Karpas-422 (cell line): ENCODE measurements at regions not wholly inside any gene's neighbourhood (a gene's known extent, or its start where the extent isn't known, plus 50 kb on each side); places are given as distances from the start of the nearest gene placed in this dataset.

ENCODE experiments used
- DNase-seq: peaks from one replicate; pipeline ENCODE4 v3.0.0-alpha.2; 2015
- H2AFZ ChIP-seq: fragments of 200-600 bp; sonication (generic); 2 replicates; pipeline ENCODE4 v1.6.1; 2014; ENCODE audit warnings: antibody characterized with exemption, low read length, mixed read lengths
- H3K27ac ChIP-seq: fragments of 200-600 bp; sonication (generic); 2 replicates; pipeline ENCODE4 v1.5.1; 2014; ENCODE audit warnings: mild to moderate bottlenecking, low read length, moderate library complexity
- H3K27me3 ChIP-seq: fragments of 200-600 bp; sonication (generic); 2 replicates; pipeline ENCODE4 v1.6.1; 2014; ENCODE audit warnings: low read length, mixed read lengths
- H3K36me3 ChIP-seq: fragments of 200-600 bp; sonication (generic); 2 replicates; pipeline ENCODE4 v1.6.1; 2014; ENCODE audit warnings: low read length, mixed read lengths; ENCODE audit not compliant: insufficient read depth
- H3K4me1 ChIP-seq: fragments of 200-600 bp; sonication (generic); 2 replicates; pipeline ENCODE4 v1.6.1; 2014; ENCODE audit warnings: mild to moderate bottlenecking, low read length, mixed read lengths
- H3K4me2 ChIP-seq: fragments of 200-600 bp; sonication (generic); 2 replicates; pipeline ENCODE4 v1.6.1; 2014; ENCODE audit warnings: low read length, low read depth, mild to moderate bottlenecking; ENCODE audit not compliant: poor library complexity, severe bottlenecking
- H3K4me3 ChIP-seq: fragments of 200-600 bp; sonication (generic); 2 replicates; pipeline ENCODE4 v1.5.1; 2014; ENCODE audit warnings: mild to moderate bottlenecking, antibody characterized with exemption, low read length, mixed read lengths
- H3K79me2 ChIP-seq: fragments of 200-600 bp; sonication (generic); 2 replicates; pipeline ENCODE4 v1.6.1; 2014; ENCODE audit warnings: mild to moderate bottlenecking, low read length, mixed read lengths
- H3K9ac ChIP-seq: fragments of 200-600 bp; sonication (generic); 2 replicates; pipeline ENCODE4 v1.6.0; 2014; ENCODE audit warnings: low read length
- H3K9me2 ChIP-seq: fragments of 200-600 bp; sonication (generic), shearing (Covaris generic); replicated peaks from 2 replicates; pipeline ENCODE4 v1.6.0; 2014; ENCODE audit warnings: mild to moderate bottlenecking, low read length, moderate library complexity; ENCODE audit not compliant: insufficient read depth
- H3K9me3 ChIP-seq: fragments of 300-700, 200-600 bp; sonication (generic); 2 replicates; pipeline ENCODE4 v1.6.1; 2014; ENCODE audit warnings: low read length, mixed read lengths
- H4K20me1 ChIP-seq: fragments of 200-600 bp; sonication (generic); 2 replicates; pipeline ENCODE4 v1.6.1; 2014; ENCODE audit warnings: mild to moderate bottlenecking, antibody characterized with exemption, low read length, low read depth; ENCODE audit not compliant: insufficient read depth

DNA sequence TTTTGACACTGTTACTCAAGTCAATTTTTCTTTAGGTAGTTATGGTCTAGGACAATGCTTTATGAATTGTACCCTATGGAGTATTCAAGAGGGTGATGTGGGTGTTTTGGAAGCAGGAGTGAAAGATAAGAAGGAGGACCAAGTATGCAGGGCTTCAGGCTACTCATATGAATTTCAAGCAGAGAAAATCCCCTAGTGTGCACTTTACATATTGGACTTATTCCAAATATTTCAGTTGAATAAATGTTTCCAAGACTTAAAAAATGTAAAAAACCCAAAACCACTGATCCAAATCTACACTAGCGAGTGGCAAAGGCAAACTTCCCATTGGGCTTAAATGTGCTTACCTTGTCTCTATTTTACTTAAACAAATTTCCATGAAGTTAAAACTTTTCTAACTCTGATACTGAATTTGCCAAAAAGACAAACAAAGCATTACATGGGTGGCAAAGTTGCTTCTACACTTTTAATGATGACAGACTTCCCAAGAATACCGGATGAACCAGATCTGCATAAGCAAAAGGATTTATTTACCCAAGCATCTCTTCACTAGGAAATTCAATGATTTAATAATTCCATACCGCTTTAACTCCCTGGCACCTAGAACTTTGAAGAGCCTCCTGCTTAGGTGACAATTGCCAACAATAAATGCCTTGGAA is 1233.5 kb upstream of the NXPH2 start:
- Histone ChIP-seq H3K4me2 (no peak overlapping the region), H4K20me1 (no peaks in the 10 kb centered on the region), H2AFZ (no peak overlapping the region), H3K9me2 (no peaks in the 10 kb centered on the region), H3K9ac (no peak overlapping the region), H3K4me3 (no peak overlapping the region), H3K27me3 (no peaks in the 10 kb centered on the region), H3K27ac (no peak overlapping the region), H3K4me1 (no peaks in the 10 kb centered on the region), H3K9me3 (peaks cover 48% of the 10 kb centered on the region), H3K79me2 (no peaks in the 10 kb centered on the region), H3K36me3 (no peaks in the 10 kb centered on the region)
- no peak for DNase-seq

DNA sequence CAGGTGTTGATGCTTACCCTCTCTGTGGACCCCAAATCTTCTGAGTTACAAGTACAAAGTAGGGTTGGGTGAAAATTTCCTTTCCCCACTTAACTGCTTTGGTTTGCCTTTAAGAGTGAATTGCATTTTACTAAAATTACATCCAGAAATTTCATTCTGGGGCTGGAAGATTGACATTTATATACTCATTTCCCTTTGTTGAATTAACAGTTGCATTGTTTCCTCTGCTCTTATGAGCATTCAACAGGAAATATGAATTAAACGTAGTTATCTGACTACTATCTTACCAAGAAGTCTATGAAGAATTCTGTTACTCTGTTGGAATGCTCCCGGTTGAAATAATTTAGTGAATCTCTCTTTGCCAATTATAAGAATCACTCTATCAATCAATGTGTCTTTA is 1231.1 kb upstream of the NXPH2 start:
- H3K4me1 ChIP-seq = no peaks in the 10 kb centered on the region
- peaks cover 40% of the 10 kb centered on the region for H3K9me3 ChIP-seq
- no peaks in the 10 kb centered on the region for H4K20me1 ChIP-seq
- H3K9ac ChIP-seq = no peak overlapping the region
- no peaks in the 10 kb centered on the region for H3K27me3 ChIP-seq
- DNase-seq = no peak
- H3K79me2 ChIP-seq = no peaks in the 10 kb centered on the region
- H3K4me3 ChIP-seq = no peak overlapping the region
- H3K4me2 ChIP-seq = no peak overlapping the region
- H3K27ac ChIP-seq = no peak overlapping the region
- no peaks in the 10 kb centered on the region for H3K9me2 ChIP-seq
- H3K36me3 ChIP-seq = no peaks in the 10 kb centered on the region
- H2AFZ ChIP-seq = no peak overlapping the region

DNA sequence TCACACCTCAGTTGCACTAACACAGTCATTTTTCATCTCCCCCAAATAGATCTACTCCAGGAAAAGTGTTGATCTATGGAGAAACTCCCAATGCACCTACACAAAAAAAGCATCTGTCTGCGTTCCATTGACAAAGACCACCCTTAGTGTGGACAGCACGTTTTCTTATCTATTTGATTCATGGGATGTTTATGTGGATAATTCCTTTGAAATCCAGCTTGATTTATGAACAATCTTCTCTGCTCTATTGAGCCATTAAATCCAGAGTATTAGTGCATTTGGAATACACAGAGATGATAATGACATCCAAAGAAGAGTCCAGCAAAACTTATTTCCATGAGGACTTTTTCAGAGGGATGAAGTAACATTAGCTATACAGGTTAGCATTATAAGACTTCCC is 1221.9 kb upstream of the NXPH2 start:
- Histone ChIP-seq H3K9me2 (no peaks in the 10 kb centered on the region), H3K27me3 (no peaks in the 10 kb centered on the region), H3K9me3 (peaks cover 46% of the 10 kb centered on the region), H3K27ac (no peak overlapping the region), H3K79me2 (no peaks in the 10 kb centered on the region), H3K4me3 (no peak overlapping the region), H3K36me3 (no peaks in the 10 kb centered on the region), H3K9ac (no peak overlapping the region), H3K4me1 (no peaks in the 10 kb centered on the region), H4K20me1 (no peaks in the 10 kb centered on the region), H3K4me2 (no peak overlapping the region), H2AFZ (no peak overlapping the region)
- DNase-seq = no peak

DNA sequence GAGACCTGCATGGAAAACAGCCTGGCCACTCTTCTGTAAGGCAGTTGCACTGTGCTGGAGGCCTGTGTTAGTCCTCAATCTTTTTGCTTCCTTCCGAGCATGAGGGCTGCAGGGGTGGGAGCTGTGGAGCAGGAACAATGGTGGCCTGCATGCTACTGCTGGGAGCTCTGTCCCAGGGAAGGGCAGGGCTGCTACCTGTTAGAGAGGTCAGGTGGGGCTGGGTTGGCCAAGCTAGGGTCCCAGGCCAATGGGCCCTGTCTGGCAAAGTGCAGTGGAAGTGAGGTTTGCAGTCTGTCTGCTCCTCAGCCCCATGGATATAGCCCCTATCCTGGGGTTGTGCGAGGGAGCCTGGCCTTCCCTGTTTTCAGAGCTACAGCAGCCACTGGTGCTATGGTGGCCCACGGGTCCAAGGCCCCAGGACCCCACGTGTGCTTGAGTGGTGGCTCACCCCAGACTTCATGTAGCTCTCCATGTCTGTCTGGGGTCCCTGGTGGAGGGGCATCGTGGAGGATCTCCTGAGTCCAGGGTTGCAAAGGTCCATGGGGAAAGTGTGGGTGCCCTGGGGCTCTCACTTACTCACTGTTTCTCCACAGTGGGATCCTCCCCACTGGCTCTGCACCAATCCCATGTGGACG is 1212.6 kb upstream of the NXPH2 start:
- no peaks in the 10 kb centered on the region for H3K36me3 ChIP-seq
- no peak for DNase-seq
- H2AFZ ChIP-seq = no peak overlapping the region
- no peaks in the 10 kb centered on the region for H3K9me2 ChIP-seq
- H3K9me3 ChIP-seq = peaks cover 13% of the 10 kb centered on the region
- no peak overlapping the region for H3K4me2 ChIP-seq
- H3K4me1 ChIP-seq = no peaks in the 10 kb centered on the region
- no peak overlapping the region for H3K9ac ChIP-seq
- no peak overlapping the region for H3K27ac ChIP-seq
- H3K79me2 ChIP-seq = no peaks in the 10 kb centered on the region
- no peak overlapping the region for H3K4me3 ChIP-seq
- no peaks in the 10 kb centered on the region for H3K27me3 ChIP-seq
- no peaks in the 10 kb centered on the region for H4K20me1 ChIP-seq

DNA sequence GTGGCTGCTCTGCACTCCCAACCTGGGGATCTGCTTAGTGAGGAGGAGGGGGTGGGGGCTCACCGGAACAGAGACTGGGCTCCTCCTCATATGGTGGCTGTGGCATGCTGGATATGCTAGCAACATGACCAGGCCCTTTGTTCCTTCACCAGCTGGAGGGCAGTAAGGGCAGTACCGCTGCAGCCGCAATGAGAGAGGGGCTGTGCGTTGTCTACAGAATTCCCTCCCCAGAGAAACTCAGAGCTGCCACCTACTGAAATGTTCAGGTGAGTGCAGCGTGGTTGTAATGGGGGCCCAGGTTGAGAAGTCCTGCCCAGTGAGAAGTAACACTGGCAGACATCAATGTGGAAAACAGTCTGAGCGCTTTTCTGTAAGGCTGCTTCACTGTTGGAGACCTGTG is 1211.9 kb upstream of the NXPH2 start:
- no peak overlapping the region for H3K4me3 ChIP-seq
- H4K20me1 ChIP-seq = no peaks in the 10 kb centered on the region
- no peak overlapping the region for H3K9ac ChIP-seq
- no peaks in the 10 kb centered on the region for H3K4me1 ChIP-seq
- H3K9me3 ChIP-seq = peaks cover 16% of the 10 kb centered on the region
- no peak for DNase-seq
- no peaks in the 10 kb centered on the region for H3K79me2 ChIP-seq
- no peak overlapping the region for H2AFZ ChIP-seq
- H3K9me2 ChIP-seq = no peaks in the 10 kb centered on the region
- no peaks in the 10 kb centered on the region for H3K36me3 ChIP-seq
- no peak overlapping the region for H3K27ac ChIP-seq
- no peaks in the 10 kb centered on the region for H3K27me3 ChIP-seq
- H3K4me2 ChIP-seq = no peak overlapping the region

DNA sequence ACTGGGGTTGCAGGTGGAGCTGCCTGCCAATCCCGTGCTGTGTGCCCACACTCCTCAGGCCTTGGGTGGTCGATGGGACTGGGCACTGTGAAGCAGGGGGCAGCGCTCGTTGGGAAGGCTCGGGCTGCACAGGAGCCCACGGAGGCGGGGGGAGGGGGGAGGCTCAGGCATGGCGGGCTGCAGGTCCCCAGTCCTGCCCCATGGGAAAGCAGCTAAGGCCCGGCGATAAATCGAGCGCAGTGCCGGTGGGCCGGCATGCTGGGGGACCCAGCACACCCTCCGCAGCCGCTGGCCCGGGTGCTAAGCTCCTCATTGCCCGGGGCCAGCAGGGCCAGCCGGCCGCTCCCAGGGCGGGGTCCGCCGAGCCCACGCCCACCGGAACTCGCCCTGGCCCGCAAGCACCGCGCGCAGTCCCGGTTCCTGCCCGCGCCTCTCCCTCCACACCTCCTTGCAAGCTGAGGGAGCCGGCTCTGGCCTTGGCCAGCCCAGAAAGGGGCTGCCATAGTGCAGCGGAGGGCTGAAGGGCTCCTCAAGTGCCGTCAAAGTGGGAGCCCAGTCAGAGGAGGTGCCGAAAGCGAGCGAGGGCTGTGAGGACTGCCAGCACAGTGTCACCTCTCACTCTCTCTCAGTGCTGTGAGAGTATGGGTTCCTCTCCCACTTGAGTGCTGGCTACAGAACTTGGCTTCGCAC is 1210.6 kb upstream of the NXPH2 start:
- Histone ChIP-seq H3K4me3 (no peak overlapping the region), H2AFZ (no peak overlapping the region), H3K36me3 (no peaks in the 10 kb centered on the region), H3K9ac (no peak overlapping the region), H4K20me1 (no peaks in the 10 kb centered on the region), H3K9me3 (peaks cover 16% of the 10 kb centered on the region), H3K79me2 (no peaks in the 10 kb centered on the region), H3K9me2 (no peaks in the 10 kb centered on the region), H3K4me1 (no peaks in the 10 kb centered on the region), H3K27ac (no peak overlapping the region), H3K4me2 (no peak overlapping the region), H3K27me3 (no peaks in the 10 kb centered on the region)
- DNase-seq = no peak

DNA sequence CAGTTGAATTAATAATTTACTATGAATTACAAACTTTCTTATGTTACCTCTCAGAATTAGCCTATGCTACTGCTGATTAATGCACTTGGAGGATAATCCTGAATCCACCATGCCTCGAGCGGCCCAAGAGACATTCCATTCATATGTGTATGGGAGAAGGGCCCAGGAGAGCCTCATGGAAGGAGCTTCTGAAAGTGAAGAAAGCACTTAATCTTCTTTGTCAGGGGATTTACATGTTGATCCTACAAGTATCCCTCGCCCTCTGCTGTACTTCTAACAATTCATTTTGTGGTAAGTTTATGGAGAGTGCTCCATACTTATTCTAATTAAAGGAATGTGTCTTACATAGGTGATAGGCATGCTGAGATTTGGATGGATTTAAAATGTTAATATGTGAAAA is 1189.1 kb upstream of the NXPH2 start:
- DNase-seq = no peak
- Histone ChIP-seq H2AFZ (no peak overlapping the region), H3K4me2 (no peak overlapping the region), H3K9me2 (no peaks in the 10 kb centered on the region), H3K9me3 (peaks cover 43% of the 10 kb centered on the region), H3K27me3 (no peaks in the 10 kb centered on the region), H4K20me1 (no peaks in the 10 kb centered on the region), H3K9ac (no peak overlapping the region), H3K79me2 (no peaks in the 10 kb centered on the region), H3K27ac (no peak overlapping the region), H3K36me3 (no peaks in the 10 kb centered on the region), H3K4me1 (no peaks in the 10 kb centered on the region), H3K4me3 (no peak overlapping the region)

DNA sequence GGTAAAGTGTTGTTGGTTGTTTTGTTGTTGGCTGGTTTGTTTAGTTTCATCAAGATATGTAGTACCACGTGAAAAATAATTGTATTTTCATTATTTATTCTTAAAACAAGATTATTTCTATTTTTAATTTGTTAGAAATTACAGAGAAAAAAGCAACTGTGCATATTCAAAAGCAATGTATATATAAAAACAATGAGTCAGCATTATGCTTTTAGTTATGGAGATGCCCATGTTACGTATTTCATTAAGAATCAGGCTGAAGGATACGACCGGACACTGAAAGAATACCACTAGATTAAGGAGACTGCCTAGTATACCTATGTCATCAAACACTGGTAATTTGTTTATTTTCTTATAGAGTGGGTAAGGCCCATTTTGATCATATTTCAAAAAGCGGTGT is 1188.4 kb upstream of the NXPH2 start:
- no peaks in the 10 kb centered on the region for H3K9me2 ChIP-seq
- no peak overlapping the region for H3K27ac ChIP-seq
- H3K4me2 ChIP-seq = no peak overlapping the region
- no peaks in the 10 kb centered on the region for H3K79me2 ChIP-seq
- H3K27me3 ChIP-seq = no peaks in the 10 kb centered on the region
- H3K9ac ChIP-seq = no peak overlapping the region
- no peak for DNase-seq
- H2AFZ ChIP-seq = no peak overlapping the region
- H4K20me1 ChIP-seq = no peaks in the 10 kb centered on the region
- H3K36me3 ChIP-seq = no peaks in the 10 kb centered on the region
- H3K4me3 ChIP-seq = no peak overlapping the region
- H3K4me1 ChIP-seq = no peaks in the 10 kb centered on the region
- H3K9me3 ChIP-seq = peaks cover 40% of the 10 kb centered on the region
